GM13976 (cell line): ENCODE measurements at regions not wholly inside any gene's neighbourhood (a gene's known extent, or its start where the extent isn't known, plus 50 kb on each side); places are given as distances from the start of the nearest gene placed in this dataset.

Experiments
- DNase-seq: peaks from one replicate; pipeline ENCODE4 v3.0.0; 2012; ENCODE audit warnings: low spot score
- in situ Hi-C: fragments of 300-500 bp; cut with MboI; formaldehyde crosslinking; loops from one replicate; pipeline ENCODE4 v1.12.0; 2022; ENCODE audit warnings: low sequenced_read_pairs, mixed read lengths, inconsistent platforms; ENCODE audit not compliant: unreplicated experiment
- TF ChIP-seq, protein P1 (sequence below): IDR thresholded peaks from 2 replicates; pipeline ENCODE4 v1.5.1; 2012; ENCODE audit warnings: borderline replicate concordance, mild to moderate bottlenecking; ENCODE audit not compliant: insufficient read depth; ENCODE audit errors: extremely low read depth, missing control alignments, control extremely low read depth

DNA sequence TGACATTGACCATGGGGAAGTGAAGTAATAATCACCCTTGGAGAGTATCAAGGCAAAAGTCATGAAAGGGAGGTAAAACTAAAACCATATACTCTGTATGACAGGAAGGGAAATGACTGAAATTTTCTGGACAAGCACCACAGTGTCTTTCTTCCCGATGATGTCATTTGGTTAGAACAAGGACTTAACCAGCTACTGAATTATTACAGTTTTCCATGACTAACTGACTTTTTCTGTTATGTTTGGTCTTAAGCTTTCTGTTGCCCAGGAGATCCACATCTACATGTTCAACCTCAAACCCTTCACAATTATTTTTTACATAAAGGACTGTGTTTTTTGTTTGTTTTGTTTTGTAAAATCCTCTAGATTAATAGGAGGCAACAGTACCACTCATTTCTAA lies 191.9 kb upstream of the IL12A start:
- TF ChIP-seq, protein P1, sequence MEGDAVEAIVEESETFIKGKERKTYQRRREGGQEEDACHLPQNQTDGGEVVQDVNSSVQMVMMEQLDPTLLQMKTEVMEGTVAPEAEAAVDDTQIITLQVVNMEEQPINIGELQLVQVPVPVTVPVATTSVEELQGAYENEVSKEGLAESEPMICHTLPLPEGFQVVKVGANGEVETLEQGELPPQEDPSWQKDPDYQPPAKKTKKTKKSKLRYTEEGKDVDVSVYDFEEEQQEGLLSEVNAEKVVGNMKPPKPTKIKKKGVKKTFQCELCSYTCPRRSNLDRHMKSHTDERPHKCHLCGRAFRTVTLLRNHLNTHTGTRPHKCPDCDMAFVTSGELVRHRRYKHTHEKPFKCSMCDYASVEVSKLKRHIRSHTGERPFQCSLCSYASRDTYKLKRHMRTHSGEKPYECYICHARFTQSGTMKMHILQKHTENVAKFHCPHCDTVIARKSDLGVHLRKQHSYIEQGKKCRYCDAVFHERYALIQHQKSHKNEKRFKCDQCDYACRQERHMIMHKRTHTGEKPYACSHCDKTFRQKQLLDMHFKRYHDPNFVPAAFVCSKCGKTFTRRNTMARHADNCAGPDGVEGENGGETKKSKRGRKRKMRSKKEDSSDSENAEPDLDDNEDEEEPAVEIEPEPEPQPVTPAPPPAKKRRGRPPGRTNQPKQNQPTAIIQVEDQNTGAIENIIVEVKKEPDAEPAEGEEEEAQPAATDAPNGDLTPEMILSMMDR: no peak
- in situ Hi-C loops: no loop called here
- DNase-seq: no peak

DNA sequence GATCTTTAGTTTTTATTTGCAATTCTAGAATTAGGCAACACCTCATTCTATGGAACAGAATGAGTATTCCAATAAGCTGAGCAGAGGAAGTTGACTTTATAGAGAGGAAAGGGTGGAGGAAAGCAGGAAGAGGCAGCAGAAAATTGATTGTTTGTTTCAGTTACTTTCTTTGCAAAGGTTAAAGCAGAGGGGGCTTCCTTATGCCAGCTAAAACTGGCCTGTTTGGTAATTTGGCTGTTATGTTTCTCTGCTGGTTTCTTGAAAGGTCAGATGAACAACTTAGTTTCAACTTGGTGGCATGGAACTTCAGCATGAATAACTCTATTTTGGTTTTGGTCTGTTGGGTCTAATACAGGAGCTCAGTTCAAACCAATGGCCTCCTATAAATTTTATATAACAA lies 190.9 kb upstream of the IL12A start:
- DNase-seq: no peak
- in situ Hi-C loops: no loop called here
- TF ChIP-seq, protein P1: no peak

DNA sequence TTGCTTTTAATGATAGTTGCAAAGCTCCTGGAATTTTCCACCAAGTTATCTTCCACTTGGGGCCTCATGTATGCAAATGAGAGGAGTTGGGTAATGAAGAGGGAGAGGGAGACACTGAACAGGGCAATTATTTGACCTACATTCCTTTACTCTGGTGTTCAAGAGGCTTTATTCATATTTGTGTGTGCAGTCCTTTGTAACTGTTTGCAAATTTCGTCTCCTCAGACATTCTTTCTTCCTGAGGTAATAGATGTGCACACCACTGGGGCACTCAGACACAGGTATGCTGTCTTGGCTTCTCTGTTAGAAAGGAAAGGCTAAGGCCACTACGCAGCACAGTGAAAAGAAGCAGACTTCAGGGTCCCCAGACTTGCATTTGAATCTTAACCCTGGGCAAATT lies 189.7 kb upstream of the IL12A start:
- in situ Hi-C loops: no loop called here
- DNase-seq: no peak
- TF ChIP-seq, protein P1: no peak

DNA sequence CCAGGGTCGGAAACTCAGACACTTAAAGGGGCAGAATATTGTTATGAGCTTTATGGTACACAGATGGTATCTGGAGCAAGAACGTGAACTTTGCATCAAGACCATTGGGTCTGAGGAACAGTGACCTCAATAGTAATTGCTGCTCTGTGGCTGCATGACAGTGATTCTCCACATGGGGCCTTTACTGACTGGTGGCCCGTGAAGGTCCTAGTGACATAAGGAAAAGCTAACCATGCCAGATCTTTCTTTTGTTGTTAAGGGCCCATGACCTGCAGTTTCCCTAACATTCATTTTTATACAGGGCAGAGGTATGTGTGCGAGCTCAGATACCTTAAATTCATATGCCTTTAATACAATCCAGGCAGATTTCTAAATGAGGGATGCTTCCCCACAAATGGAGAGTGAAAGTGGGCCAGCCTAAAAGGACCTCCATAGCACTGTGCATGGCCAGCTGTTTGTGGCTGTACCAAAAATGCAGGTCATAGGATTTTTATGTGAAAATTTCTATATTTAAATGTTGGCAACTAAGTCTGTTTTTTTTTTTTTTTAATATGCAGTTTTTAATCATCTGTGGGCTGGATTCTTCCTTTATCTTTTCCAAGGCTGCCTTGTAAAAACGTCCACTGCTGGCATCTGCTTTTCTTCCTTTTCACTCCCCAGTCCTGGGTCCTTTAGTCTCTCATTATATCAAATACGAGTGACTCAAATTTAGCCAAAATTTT lies 188.0 kb upstream of the IL12A start:
- in situ Hi-C loops: loop anchor here (10.0 kb wide), 1 partner anchor 476 kb away; no protein-coding TSS in a partner anchor
- TF ChIP-seq, protein P1: no peak

DNA sequence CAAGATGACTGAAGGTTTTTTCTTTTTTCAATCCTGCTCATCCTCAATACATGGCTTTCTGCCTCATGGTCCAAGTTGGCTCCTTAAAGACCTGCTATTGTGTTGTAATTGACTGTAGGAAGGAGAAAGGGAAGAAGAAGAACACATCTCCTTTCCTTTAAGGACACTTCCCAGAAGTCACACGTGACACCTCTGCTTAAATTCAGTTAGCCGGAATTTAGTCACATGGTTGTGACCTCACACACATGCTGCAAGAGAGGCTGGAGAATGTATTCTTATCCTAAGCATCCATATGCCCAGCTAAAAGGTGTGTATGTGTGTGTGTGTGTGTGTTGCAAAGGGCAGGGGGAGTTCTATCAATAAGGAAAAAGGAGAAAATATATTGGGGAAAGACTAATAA lies 185.8 kb upstream of the IL12A start:
- in situ Hi-C loops: loop anchor here (10.0 kb wide), 1 partner anchor 478 kb away; no protein-coding TSS in a partner anchor
- DNase-seq: no peak
- TF ChIP-seq, protein P1: no peak

More for the DNA sequence above, 188.0 kb upstream of the IL12A start:
- no peak for DNase-seq

DNA sequence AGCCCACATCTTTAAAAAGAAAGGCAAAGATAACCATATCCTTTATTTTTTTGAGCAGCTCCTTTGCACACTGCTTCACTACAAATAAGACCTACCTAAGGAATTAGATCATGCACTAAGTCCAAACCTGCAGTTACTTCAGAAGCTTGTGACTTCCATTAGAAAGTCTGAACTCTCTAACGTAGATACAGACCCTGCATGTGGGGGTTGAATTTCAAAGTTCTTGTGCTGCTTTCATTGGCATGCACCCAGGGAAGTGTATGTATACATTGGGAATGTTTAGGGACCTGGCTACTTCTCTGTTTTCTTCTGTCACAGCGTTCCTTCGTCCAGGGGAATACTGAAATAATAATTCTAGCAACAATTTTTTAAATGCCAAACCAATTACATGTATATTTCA lies 185.2 kb upstream of the IL12A start:
- in situ Hi-C loops: loop anchor here (10.0 kb wide), 1 partner anchor 479 kb away; no protein-coding TSS in a partner anchor
- TF ChIP-seq, protein P1: no peak
- no peak for DNase-seq
